Endothelial cell of umbilical vein (primary cell): ENCODE measurements at regions not wholly inside any gene's neighbourhood (a gene's known extent, or its start where the extent isn't known, plus 50 kb on each side); places are given as distances from the start of the nearest gene placed in this dataset.

Experiments
- CTCF ChIP-seq, 2 donors: IDR thresholded peaks; 1 replicate in 1 of 2; 2 replicates in 1 of 2; pipeline ENCODE4 v1.5.1; 2011; ENCODE audit warnings: low read length in 2 of 2, mild to moderate bottlenecking in 2 of 2, moderate library complexity in 2 of 2, control low read depth in 1 of 2, inconsistent platforms in 1 of 2, low read depth in 1 of 2; ENCODE audit not compliant: insufficient read depth in 1 of 2; ENCODE audit errors: extremely low read depth in 1 of 2
- EZH2 ChIP-seq: IDR thresholded peaks from 2 replicates; pipeline ENCODE4 v1.6.1; 2012; ENCODE audit warnings: borderline replicate concordance, low read depth, mild to moderate bottlenecking, moderate library complexity, low read length, inconsistent platforms; ENCODE audit not compliant: severe bottlenecking
- FOS ChIP-seq: IDR thresholded peaks from 2 replicates; pipeline ENCODE4 v1.6.1; 2011; ENCODE audit warnings: mild to moderate bottlenecking, low read length, moderate library complexity, borderline replicate concordance; ENCODE audit not compliant: insufficient read depth
- GATA2 ChIP-seq: IDR thresholded peaks from 2 replicates; pipeline ENCODE4 v1.7.0; 2011; ENCODE audit warnings: low read depth, mild to moderate bottlenecking, moderate library complexity, mixed read lengths, low read length; ENCODE audit not compliant: insufficient read length, insufficient read depth
- JUN ChIP-seq: IDR thresholded peaks from 2 replicates; pipeline ENCODE4 v1.6.1; 2011; ENCODE audit warnings: borderline replicate concordance, low read depth; ENCODE audit not compliant: insufficient read length, insufficient read depth
- MAX ChIP-seq: IDR thresholded peaks from 2 replicates; pipeline ENCODE4 v1.6.1; 2011; ENCODE audit not compliant: insufficient read depth, insufficient read length
- MYC ChIP-seq: IDR thresholded peaks from one replicate; pipeline ENCODE4 v1.6.1; 2011; ENCODE audit warnings: mild to moderate bottlenecking, low read depth, low read length
- POLR2A ChIP-seq: IDR thresholded peaks from 2 replicates; pipeline ENCODE4 v1.6.1; 2012; ENCODE audit warnings: low read depth, mild to moderate bottlenecking, control low read depth, low read length
- POLR2AphosphoS5 ChIP-seq: IDR thresholded peaks from 2 replicates; pipeline ENCODE4 v1.6.1; 2012; ENCODE audit warnings: low read depth, mild to moderate bottlenecking, control low read depth, low read length, moderate library complexity; ENCODE audit not compliant: insufficient read depth

GRCh38 chr12:116631619-116632018 is 72.4 kb downstream of the MAP1LC3B2 start:
- TF ChIP-seq MAX = no peak
- no peak for TF ChIP-seq CTCF (IDR thresholded peaks at IDR 0.05; ENCODE audit: extremely low read depth in 1 of 2, insufficient read depth in 1 of 2, low read depth in 1 of 2, low read length in 2 of 2)
- TF ChIP-seq POLR2A = no peak
- TF ChIP-seq FOS = no peak
- TF ChIP-seq POLR2AphosphoS5 = no peak
- no peak for TF ChIP-seq JUN
- no peak for TF ChIP-seq EZH2
- no peak for TF ChIP-seq MYC
- no peak for TF ChIP-seq GATA2
